HG03442 (cell line): ENCODE measurements at regions not wholly inside any gene's neighbourhood (a gene's known extent, or its start where the extent isn't known, plus 50 kb on each side); places are given as distances from the start of the nearest gene placed in this dataset.
A peak's percentile ranks its signal among the peaks of the same experiment; 100 is the strongest.

ENCODE experiments used
- ATAC-seq: cut with Tn5 transposase; IDR thresholded peaks from one replicate; pipeline ENCODE4 v1.9.1; 2021; ENCODE audit warnings: mild to moderate bottlenecking, moderate library complexity; ENCODE audit not compliant: unreplicated experiment

DNA sequence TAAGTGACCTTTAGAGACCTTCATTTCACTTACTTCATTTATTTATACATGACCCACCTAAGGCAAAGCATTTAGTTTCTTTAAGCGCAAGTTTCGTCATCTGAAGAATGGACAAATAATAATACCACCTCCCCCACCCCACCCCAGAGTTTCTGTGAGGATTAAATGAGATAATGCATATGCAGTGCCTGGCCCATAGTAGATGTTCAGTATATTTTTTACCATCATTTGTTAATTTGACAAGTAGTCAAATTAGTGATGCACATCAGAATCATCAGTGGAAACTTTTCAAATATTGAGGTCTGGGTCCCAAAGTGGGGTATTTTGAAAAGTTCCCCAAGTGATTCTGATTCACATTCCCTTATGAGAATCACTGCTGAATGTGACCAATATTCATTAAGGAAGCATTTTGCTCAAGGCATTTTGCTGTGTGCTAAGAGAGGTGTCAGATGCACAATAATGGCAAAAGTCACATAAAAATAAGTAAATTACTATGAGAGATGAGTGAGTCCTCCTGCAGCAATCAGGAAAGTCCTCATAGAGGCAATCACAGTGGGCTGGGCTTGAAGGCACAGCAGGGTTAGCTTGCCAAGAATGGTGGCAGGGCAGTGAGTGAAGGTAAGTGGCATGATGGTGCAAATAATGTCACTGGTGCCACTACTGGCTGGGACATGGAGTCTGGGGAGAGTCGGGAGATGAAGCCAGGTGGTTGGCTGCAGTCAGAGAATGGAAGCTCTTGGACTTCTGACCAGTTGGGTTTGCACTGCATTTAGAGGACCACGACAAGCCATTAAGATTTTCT is 244.1 kb downstream of the PTEN start:
- ATAC-seq = no peak

- ATAC-seq = peak; percentile 45
Observed at GRCh38 chr10:88108115-88108610, 244.7 kb downstream of the PTEN start.

DNA sequence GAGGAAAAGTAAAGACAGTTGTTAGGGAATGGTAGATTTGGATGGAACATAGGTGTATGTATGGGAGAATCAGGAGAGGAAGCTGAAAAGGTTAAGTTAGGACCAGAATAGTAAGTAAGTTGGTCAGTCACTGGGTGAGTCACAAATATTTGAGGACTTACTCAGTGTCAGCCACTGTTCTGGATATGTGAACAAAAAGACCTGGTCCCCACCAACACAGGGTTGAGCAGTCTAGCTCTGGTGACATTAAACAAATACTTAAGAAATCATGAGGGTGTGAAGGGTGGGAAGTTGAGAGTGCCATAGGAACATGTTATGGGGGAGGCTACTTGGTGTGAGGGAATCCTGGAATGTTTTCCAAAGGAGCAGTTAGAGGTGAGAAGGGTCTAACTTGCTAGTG is 246.9 kb downstream of the PTEN start:
- no peak for ATAC-seq

- ATAC-seq = no peak
Observed at GRCh38 chr10:88110822-88111221, 247.4 kb downstream of the PTEN start.

DNA sequence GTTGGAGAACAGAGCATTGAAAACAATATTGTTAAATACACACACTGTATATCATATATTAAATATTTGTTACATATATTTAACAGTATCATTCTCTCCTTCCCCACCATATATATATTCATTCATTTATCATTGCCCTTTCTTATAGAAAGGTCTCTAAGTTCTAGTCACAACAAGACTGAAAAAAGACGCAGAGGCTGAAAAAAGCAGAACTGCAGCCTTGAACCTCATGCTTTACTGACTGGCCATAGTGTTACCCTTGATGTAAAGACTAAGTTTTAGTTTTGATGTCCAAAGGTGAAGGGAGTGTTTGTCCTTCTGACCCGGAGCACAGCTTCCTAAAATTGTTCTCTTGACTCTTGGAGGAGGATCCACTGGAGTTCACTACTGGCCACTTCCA is 247.9 kb downstream of the PTEN start:
- ATAC-seq = no peak

DNA sequence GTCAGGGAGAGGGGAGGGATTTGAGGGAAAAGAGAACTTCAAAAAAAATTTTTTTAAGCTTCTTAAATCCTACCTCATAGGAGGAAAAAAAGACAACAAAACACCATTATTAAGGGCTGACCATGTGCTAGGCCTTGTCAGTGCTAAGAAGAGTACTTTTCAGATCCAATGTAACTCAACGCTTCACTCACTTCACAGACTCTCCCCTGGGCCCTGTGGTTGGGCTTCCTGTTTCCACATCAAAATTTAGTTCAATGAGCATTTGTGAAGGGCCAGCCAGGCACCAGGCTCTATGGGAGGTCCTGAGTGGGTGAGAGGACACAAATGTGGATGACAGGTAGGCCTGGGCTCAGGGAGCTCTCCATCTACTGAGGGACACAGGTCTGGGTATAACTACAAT is 249.8 kb downstream of the PTEN start:
- ATAC-seq = no peak

- ATAC-seq = no peak
Observed at GRCh38 chr10:88113657-88114272, 250.3 kb downstream of the PTEN start.

DNA sequence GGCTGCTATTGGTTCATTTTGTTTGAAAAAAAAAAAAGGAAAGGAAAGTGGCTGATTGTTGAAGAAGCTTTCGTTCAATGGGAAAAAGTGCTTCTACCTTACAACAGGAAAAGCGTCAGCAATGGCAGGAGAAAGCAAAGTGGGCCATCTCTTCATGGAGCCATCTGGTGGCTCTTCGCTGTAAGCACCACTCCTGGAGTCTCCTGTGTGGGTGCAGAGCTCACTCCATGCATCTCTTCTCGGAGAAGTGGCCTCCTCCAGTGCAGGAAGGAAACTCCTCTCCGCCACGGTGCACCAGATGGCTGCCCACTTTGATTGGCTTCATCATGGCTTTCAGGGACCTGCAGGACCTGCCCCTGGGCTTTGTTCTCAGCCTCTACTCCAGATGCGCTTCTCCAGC is 250.9 kb downstream of the PTEN start:
- ATAC-seq = no peak

GRCh38 chr10:88115407-88115806 is 252.0 kb downstream of the PTEN start:
- no peak for ATAC-seq

- ATAC-seq = no peak
Observed at GRCh38 chr10:88115968-88116367, 252.5 kb downstream of the PTEN start.

DNA sequence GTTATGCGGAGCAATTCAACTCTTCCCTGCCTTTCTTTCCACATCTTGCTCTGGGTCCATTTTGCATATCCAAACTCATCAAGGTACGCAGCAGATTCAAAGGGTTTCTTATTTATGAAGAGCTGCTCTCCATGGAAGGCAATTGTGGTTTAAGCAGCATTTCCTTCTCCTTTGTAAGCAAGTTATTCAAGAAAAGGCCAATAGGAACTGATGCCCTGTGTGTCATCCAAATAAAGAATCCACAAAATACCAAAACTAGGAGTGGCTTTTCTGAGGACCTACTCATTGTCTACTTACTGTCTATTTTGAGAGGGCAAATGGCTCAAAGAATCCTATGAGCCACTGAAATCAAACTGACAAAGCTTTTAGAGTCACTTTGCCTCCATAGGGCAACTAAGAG is 253.1 kb downstream of the PTEN start:
- ATAC-seq = no peak

GRCh38 chr10:88116971-88117626 is 253.7 kb downstream of the PTEN start:
- ATAC-seq = no peak

- no peak for ATAC-seq
Observed at GRCh38 chr10:88117869-88118632, 254.6 kb downstream of the PTEN start.

- ATAC-seq = no peak
Observed at GRCh38 chr10:88118729-88119128, 255.3 kb downstream of the PTEN start.

- ATAC-seq = no peak
Observed at GRCh38 chr10:88119160-88119559, 255.7 kb downstream of the PTEN start.

- no peak for ATAC-seq
Observed at GRCh38 chr10:88120075-88120474, 256.6 kb downstream of the PTEN start.

- ATAC-seq = no peak
Observed at GRCh38 chr10:88120599-88121333, 257.3 kb downstream of the PTEN start.

DNA sequence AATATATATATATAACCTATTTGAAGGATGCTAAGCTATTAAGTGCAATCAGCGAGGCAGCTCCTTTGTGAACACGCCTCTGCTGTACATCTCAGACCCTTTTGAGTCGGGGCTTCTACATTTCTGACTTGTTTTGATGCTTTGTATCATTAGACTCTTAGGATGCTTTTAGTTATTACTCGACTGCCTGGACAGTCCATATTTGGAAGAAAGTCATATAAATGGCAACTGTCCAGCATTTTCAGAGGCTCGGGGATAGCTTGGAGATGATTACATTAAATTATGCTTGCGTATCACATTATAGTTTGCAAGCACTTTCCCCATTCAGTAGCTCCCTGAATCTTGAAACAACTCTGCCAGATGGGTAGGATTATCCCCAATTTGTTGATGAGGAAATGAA is 257.9 kb downstream of the PTEN start:
- ATAC-seq = no peak

- no peak for ATAC-seq
Observed at GRCh38 chr10:88122145-88122544, 258.7 kb downstream of the PTEN start.

DNA sequence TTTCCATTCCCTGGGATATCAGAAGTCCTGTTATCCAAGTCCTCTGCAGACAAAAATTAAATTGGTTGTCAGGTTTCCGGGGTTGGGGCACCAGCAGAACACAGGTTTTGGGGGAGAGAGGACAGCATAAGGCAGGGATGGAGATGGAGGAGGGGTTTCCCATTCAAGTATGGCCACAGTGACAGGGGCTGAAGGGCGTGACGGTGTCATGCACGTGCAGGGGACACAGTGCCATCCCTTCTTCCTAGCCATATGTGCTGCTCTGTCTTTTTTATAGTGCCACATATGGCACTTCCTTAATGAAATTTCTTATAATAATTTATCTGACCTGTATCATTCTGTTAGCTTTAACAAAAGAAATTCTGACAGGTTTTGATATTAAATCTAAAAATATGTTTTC is 259.2 kb downstream of the PTEN start:
- no peak for ATAC-seq

GRCh38 chr10:88125766-88126165 is 262.3 kb downstream of the PTEN start:
- ATAC-seq = no peak
